Breast epithelium (tissue), 3 donors: ENCODE measurements at regions not wholly inside any gene's neighbourhood (a gene's known extent, or its start where the extent isn't known, plus 50 kb on each side); places are given as distances from the start of the nearest gene placed in this dataset.

Source experiments
- CTCF ChIP-seq, 3 donors: fragments of 450-650 bp; IDR thresholded peaks; one replicate each; pipeline ENCODE4 v1.5.1; 2016 to 2017; ENCODE audit warnings: antibody characterized with exemption in 3 of 3, mild to moderate bottlenecking in 3 of 3, moderate library complexity in 3 of 3
- POLR2A ChIP-seq: fragments of 450-650 bp; IDR thresholded peaks from one replicate; pipeline ENCODE4 v1.6.1; 2016; ENCODE audit warnings: antibody characterized with exemption, mild to moderate bottlenecking, moderate library complexity
- POLR2AphosphoS5 ChIP-seq, 3 donors: sonication (generic); formaldehyde crosslinking; IDR thresholded peaks; one replicate each; pipeline ENCODE4 v1.6.1; 2017; ENCODE audit warnings: antibody characterized with exemption in 3 of 3

DNA sequence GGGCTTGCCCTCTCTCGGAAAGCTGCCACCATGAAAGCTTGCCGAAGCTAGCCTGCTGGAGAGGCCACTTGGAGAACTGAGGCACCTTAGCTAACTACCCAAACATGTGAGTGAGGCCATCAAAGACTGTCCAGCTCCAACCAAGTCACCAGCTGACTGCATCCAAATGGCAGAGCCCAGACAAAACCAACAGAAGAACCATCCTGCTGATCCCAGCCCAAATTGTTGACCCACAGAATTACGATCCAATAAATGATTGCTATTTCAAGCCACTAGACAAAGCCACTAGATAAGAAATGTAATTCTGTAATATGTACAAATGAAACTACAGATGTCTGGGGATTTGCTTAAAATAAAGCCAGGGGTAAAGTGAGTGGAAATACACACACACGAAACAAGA, 109.8 kb upstream of the TRPM1 start:
- TF ChIP-seq CTCF (IDR thresholded peaks at IDR 0.05) (no peak), POLR2A (no peak), POLR2AphosphoS5 (IDR thresholded peaks at IDR 0.05) (no peak)
